ENCODE measurements at regions not wholly inside any gene's neighbourhood (a gene's known extent, or its start where the extent isn't known, plus 50 kb on each side); places are given as distances from the start of the nearest gene placed in this dataset.

- no peak overlapping the region for H3K27ac ChIP-seq (ENCODE audit: low read depth in 2 of 2, low read length in 1 of 2)
- no peak overlapping the region for H2AFZ ChIP-seq (ENCODE audit: low read depth)
- no peaks in the 10 kb centered on the region for H3K36me3 ChIP-seq (replicated peaks in 1 of 2; ENCODE audit: control insufficient read depth in 1 of 2, insufficient read depth in 2 of 2, low read length in 1 of 2)
- POLR2A ChIA-PET: no interaction called here
- 37% methylated on average over 10 of the region's 10 CpGs for WGBS (ENCODE audit: low lambda C conversion rate)
- no peaks in the 10 kb centered on the region for H3K9me3 ChIP-seq
- no peaks in the 10 kb centered on the region for H3F3A ChIP-seq (replicated peaks; ENCODE audit: insufficient read depth)
- TF ChIP-seq SIN3A (IDR thresholded peaks at IDR 0.05; ENCODE audit: borderline replicate concordance, low read depth, low read length): no peak
- no peaks in the 10 kb centered on the region for H3K4me1 ChIP-seq (ENCODE audit: control insufficient read depth in 1 of 2, insufficient read depth in 2 of 2, low read depth in 1 of 2, low read length in 1 of 2)
- no peak for DNase-seq
- H3K27me3 ChIP-seq (ENCODE audit: insufficient read depth): no peaks in the 10 kb centered on the region
- no peak overlapping the region for H3K9ac ChIP-seq
- CTCF ChIA-PET: interaction anchor here (0.6 kb wide), 1 partner anchor 62 kb away, joined by 3 read pairs; no protein-coding TSS in a partner anchor
- H3K79me2 ChIP-seq (ENCODE audit: insufficient read depth): no peaks in the 10 kb centered on the region
- H3K4me3 ChIP-seq (ENCODE audit: low read depth in 2 of 2, low read length in 1 of 2): no peak overlapping the region
- H3K4me2 ChIP-seq: no peak overlapping the region
- no peaks in the 10 kb centered on the region for H3K9me2 ChIP-seq
- H4K20me1 ChIP-seq (ENCODE audit: insufficient read depth): no peaks in the 10 kb centered on the region
Measured at GRCh38 chr2:104047516-104047915, 806.4 kb upstream of the POU3F3 start.

- no peaks in the 10 kb centered on the region for H3F3A ChIP-seq (replicated peaks; ENCODE audit: insufficient read depth)
- no peaks in the 10 kb centered on the region for H4K20me1 ChIP-seq (ENCODE audit: insufficient read depth)
- H3K36me3 ChIP-seq (replicated peaks in 1 of 2; ENCODE audit: control insufficient read depth in 1 of 2, insufficient read depth in 2 of 2, low read length in 1 of 2): no peaks in the 10 kb centered on the region
- CTCF ChIA-PET: no interaction called here
- 0 out of 2 replicates have a peak overlapping the region, but pooled peaks have one; percentile 16 for H2AFZ ChIP-seq (ENCODE audit: low read depth)
- no peaks in the 10 kb centered on the region for H3K79me2 ChIP-seq (ENCODE audit: insufficient read depth)
- H3K9me3 ChIP-seq: no peaks in the 10 kb centered on the region
- 28% methylated on average over 4 of the region's 4 CpGs for WGBS (ENCODE audit: low lambda C conversion rate)
- no peaks in the 10 kb centered on the region for H3K9me2 ChIP-seq
- DNase-seq: no peak
- no peaks in the 10 kb centered on the region for H3K4me1 ChIP-seq (ENCODE audit: control insufficient read depth in 1 of 2, insufficient read depth in 2 of 2, low read depth in 1 of 2, low read length in 1 of 2)
- TF ChIP-seq, protein P1, sequence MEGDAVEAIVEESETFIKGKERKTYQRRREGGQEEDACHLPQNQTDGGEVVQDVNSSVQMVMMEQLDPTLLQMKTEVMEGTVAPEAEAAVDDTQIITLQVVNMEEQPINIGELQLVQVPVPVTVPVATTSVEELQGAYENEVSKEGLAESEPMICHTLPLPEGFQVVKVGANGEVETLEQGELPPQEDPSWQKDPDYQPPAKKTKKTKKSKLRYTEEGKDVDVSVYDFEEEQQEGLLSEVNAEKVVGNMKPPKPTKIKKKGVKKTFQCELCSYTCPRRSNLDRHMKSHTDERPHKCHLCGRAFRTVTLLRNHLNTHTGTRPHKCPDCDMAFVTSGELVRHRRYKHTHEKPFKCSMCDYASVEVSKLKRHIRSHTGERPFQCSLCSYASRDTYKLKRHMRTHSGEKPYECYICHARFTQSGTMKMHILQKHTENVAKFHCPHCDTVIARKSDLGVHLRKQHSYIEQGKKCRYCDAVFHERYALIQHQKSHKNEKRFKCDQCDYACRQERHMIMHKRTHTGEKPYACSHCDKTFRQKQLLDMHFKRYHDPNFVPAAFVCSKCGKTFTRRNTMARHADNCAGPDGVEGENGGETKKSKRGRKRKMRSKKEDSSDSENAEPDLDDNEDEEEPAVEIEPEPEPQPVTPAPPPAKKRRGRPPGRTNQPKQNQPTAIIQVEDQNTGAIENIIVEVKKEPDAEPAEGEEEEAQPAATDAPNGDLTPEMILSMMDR (IDR thresholded peaks at IDR 0.05): no peak
- TF ChIP-seq CHD2 (IDR thresholded peaks at IDR 0.05; ENCODE audit: low read length, partially characterized antibody) (no peak), TCF12 (IDR thresholded peaks at IDR 0.05) (no peak), NRF1 (IDR thresholded peaks at IDR 0.05; ENCODE audit: low read depth, low read length) (no peak), MAX (IDR thresholded peaks at IDR 0.05; ENCODE audit: low read depth) (no peak), RFX5 (IDR thresholded peaks at IDR 0.05; ENCODE audit: low read length) (no peak), USF1 (IDR thresholded peaks at IDR 0.05; ENCODE audit: borderline replicate concordance, low read depth) (no peak), EP300 (IDR thresholded peaks at IDR 0.05; ENCODE audit: borderline replicate concordance in 1 of 2, low read depth in 1 of 2, low read length in 1 of 2) (no peak), SMC3 (IDR thresholded peaks at IDR 0.05; ENCODE audit: low read depth, low read length) (no peak), MXI1 (IDR thresholded peaks at IDR 0.05; ENCODE audit: low read depth, low read length) (no peak), EZH2phosphoT487 (IDR thresholded peaks at IDR 0.05; ENCODE audit: borderline replicate concordance, low read depth) (no peak), YY1 (IDR thresholded peaks at IDR 0.05; ENCODE audit: low read depth) (no peak)
- TF ChIP-seq, protein P2, sequence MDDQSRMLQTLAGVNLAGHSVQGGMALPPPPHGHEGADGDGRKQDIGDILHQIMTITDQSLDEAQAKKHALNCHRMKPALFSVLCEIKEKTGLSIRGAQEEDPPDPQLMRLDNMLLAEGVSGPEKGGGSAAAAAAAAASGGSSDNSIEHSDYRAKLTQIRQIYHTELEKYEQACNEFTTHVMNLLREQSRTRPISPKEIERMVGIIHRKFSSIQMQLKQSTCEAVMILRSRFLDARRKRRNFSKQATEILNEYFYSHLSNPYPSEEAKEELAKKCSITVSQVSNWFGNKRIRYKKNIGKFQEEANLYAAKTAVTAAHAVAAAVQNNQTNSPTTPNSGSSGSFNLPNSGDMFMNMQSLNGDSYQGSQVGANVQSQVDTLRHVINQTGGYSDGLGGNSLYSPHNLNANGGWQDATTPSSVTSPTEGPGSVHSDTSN (IDR thresholded peaks at IDR 0.05): no peak
- H3K9ac ChIP-seq: no peak overlapping the region
- H3K27me3 ChIP-seq (ENCODE audit: insufficient read depth): no peaks in the 10 kb centered on the region
- POLR2A ChIA-PET: no interaction called here
- no peak overlapping the region for H3K27ac ChIP-seq (ENCODE audit: low read depth in 2 of 2, low read length in 1 of 2)
- no peak overlapping the region for H3K4me2 ChIP-seq
- no peak overlapping the region for H3K4me3 ChIP-seq (ENCODE audit: low read depth in 2 of 2, low read length in 1 of 2)
Measured at GRCh38 chr2:104049438-104049837, 804.5 kb upstream of the POU3F3 start.
